ENCODE measurements at regions not wholly inside any gene's neighbourhood (a gene's known extent, or its start where the extent isn't known, plus 50 kb on each side); places are given as distances from the start of the nearest gene placed in this dataset.

- H3K9me1 ChIP-seq (ENCODE audit: insufficient read depth, low read length) = no peaks in the 10 kb centered on the region
- CTCF ChIA-PET = no interaction called here
- H3K27ac ChIP-seq (ENCODE audit: insufficient read depth, low read length) = no peak overlapping the region
- H2BK20ac ChIP-seq (ENCODE audit: low read depth, low read length) = no peak overlapping the region
- no peaks in the 10 kb centered on the region for H3K79me1 ChIP-seq (ENCODE audit: low read depth in 1 of 2, low read length in 2 of 2)
- intact Hi-C loops (cut with micrococcal nuclease) (no loop called here), in situ Hi-C loops (cut with MboI; ENCODE audit: low sequenced_read_pairs) (no loop called here), dilution Hi-C loops (cut with HindIII; ENCODE audit: low sequenced_read_pairs, unreplicated experiment) (no loop called here)
- no peak for ATAC-seq (ENCODE audit: low read depth)
- no peak overlapping the region for H2AFZ ChIP-seq (replicated peaks; ENCODE audit: low read length, poor library complexity)
- H2AK5ac ChIP-seq (ENCODE audit: low read depth, low read length) = peak overlapping the region; percentile 57; the same call in 1 of the 2 replicates
- no peak overlapping the region for H3K9ac ChIP-seq (ENCODE audit: low read depth, low read length)
- H2AK9ac ChIP-seq (replicated peaks; ENCODE audit: low read depth, low read length, poor library complexity) = no peak overlapping the region
- no peaks in the 10 kb centered on the region for H3K27me3 ChIP-seq (ENCODE audit: control insufficient read depth, insufficient read depth, low read length)
- no peak for TF ChIP-seq ELK1 (IDR thresholded peaks at IDR 0.05; ENCODE audit: borderline replicate concordance, low read depth, low read length)
- TF ChIP-seq MAZ (IDR thresholded peaks at IDR 0.05; ENCODE audit: borderline replicate concordance, low read depth, low read length) = no peak
- no peak for TF ChIP-seq RFX5 (IDR thresholded peaks at IDR 0.05; ENCODE audit: low read depth, low read length)
- TF ChIP-seq USF2 (IDR thresholded peaks at IDR 0.05; ENCODE audit: low read depth, low read length) = no peak
- TF ChIP-seq POLR2A (IDR thresholded peaks at IDR 0.05; ENCODE audit: low read depth, low read length) = no peak
- no peak for TF ChIP-seq MAFK (IDR thresholded peaks at IDR 0.05; ENCODE audit: low read depth, low read length)
- no peak for TF ChIP-seq RCOR1 (IDR thresholded peaks at IDR 0.05; ENCODE audit: insufficient replicate concordance, low read length)
- no peak for TF ChIP-seq FOS (IDR thresholded peaks at IDR 0.05; ENCODE audit: low read depth, low read length)
- TF ChIP-seq CHD1 (IDR thresholded peaks at IDR 0.05; ENCODE audit: low read depth, low read length) = no peak
- no peak for TF ChIP-seq BHLHE40 (IDR thresholded peaks at IDR 0.05; ENCODE audit: low read depth, low read length)
- TF ChIP-seq NFE2L2 (IDR thresholded peaks at IDR 0.05; ENCODE audit: low read depth, low read length) = no peak
- TF ChIP-seq SMC3 (IDR thresholded peaks at IDR 0.05; ENCODE audit: low read depth, low read length) = no peak
- TF ChIP-seq MXI1 (IDR thresholded peaks at IDR 0.05; ENCODE audit: borderline replicate concordance, low read depth, low read length) = no peak
- no peak for TF ChIP-seq RAD21 (IDR thresholded peaks at IDR 0.05; ENCODE audit: low read length)
- TF ChIP-seq CEBPB (IDR thresholded peaks at IDR 0.05; ENCODE audit: low read depth, low read length) = no peak
- TF ChIP-seq CTCF (conservative IDR thresholded peaks at IDR 0.05; ENCODE audit: low read depth, low read length) = no peak
- no peak overlapping the region for H4K5ac ChIP-seq (ENCODE audit: low read depth, low read length)
- no peak for DNase-seq
- no peak overlapping the region for H4K91ac ChIP-seq (ENCODE audit: insufficient read depth, low read depth, low read length)
- no peaks in the 10 kb centered on the region for H4K20me1 ChIP-seq (ENCODE audit: insufficient read depth, low read length)
- no peak overlapping the region for H3K4me2 ChIP-seq (ENCODE audit: low read depth, low read length)
- H3K4me1 ChIP-seq (ENCODE audit: control insufficient read depth, insufficient read depth, low read length) = 0 out of 2 replicates have a peak, but pooled peaks cover 1% of the 10 kb centered on the region
- no peak overlapping the region for H2BK5ac ChIP-seq (ENCODE audit: low read depth, low read length, poor library complexity, severe bottlenecking)
- no peak overlapping the region for H3K14ac ChIP-seq (replicated peaks; ENCODE audit: low read depth, low read length)
- no peak overlapping the region for H4K8ac ChIP-seq (ENCODE audit: low read depth in 2 of 2, low read length in 2 of 2)
- no peak overlapping the region for H2BK120ac ChIP-seq (ENCODE audit: low read depth, low read length)
- H3K56ac ChIP-seq (ENCODE audit: extremely low read depth, insufficient read depth, low read length) = no peak overlapping the region
- H3K4ac ChIP-seq (ENCODE audit: low read depth, low read length) = no peak overlapping the region
- H3K4me3 ChIP-seq (ENCODE audit: insufficient read depth, low read depth, low read length) = no peak overlapping the region
- no peaks in the 10 kb centered on the region for H3K36me3 ChIP-seq (ENCODE audit: control insufficient read depth, insufficient read depth, low read length)
- no peak overlapping the region for H3K18ac ChIP-seq (ENCODE audit: low read depth, low read length)
- H2BK15ac ChIP-seq (ENCODE audit: low read depth, low read length) = no peak overlapping the region
- H3K23ac ChIP-seq (ENCODE audit: low read depth, low read length) = no peak overlapping the region
- no TSS peak for BruUV-seq (replicated peaks)
- H3K9me3 ChIP-seq (ENCODE audit: control insufficient read depth, insufficient read depth, low read length) = no peaks in the 10 kb centered on the region
- POLR2A ChIA-PET (ENCODE audit: unreplicated experiment) = no interaction called here
- 20% methylated on average over 1 of the region's 6 CpGs; no CpG with 5 or more reads in 1 of the 2 experiments for WGBS, 2 experiments (ENCODE audit: extremely low coverage in 2 of 2, insufficient read length in 1 of 2)
Measured at GRCh38 chr5:89036166-89036565, 153.2 kb upstream of the MEF2C start.
